A673 (cell line): ENCODE measurements at regions not wholly inside any gene's neighbourhood (a gene's known extent, or its start where the extent isn't known, plus 50 kb on each side); places are given as distances from the start of the nearest gene placed in this dataset.
"Not testable (repeated sequence)": the region's sequence is repeated elsewhere in the genome, so short reads cannot be mapped to it uniquely, and the experiment has no call there.

Experiments
- BruUV-seq: library from RNA; stranded (reverse); fragments of 400-500 nt; replicated peaks from 2 replicates; lab custom pipeline; 2021; lab: Mats Ljungman, UMichigan
- CTCF ChIA-PET: fragments of 300-600 bp; sonication (Branson Sonifier 250); formaldehyde crosslinking; loops from one replicate; lab custom pipeline; 2022; ENCODE audit warnings: antibody characterized with exemption; lab: Charles Lee
- POLR2A ChIA-PET: fragments of 300-600 bp; sonication (Branson Sonifier 250); formaldehyde crosslinking; loops from one replicate; lab custom pipeline; 2022; ENCODE audit warnings: antibody characterized with exemption; ENCODE audit not compliant: low non-redundant PET; lab: Charles Lee
- DNase-seq: peaks from one replicate; pipeline ENCODE4 v3.0.0-alpha.2; 2015; ENCODE audit warnings: low spot score
- H3K27ac ChIP-seq: fragments of 200-600 bp; sonication (generic); 2 replicates; pipeline ENCODE4 v1.5.1; 2016; ENCODE audit warnings: mixed run types, low read depth, mild to moderate bottlenecking, mixed read lengths, antibody characterized with exemption, low read length; ENCODE audit not compliant: poor library complexity, severe bottlenecking
- H3K27me3 ChIP-seq: fragments of 200-600 bp; sonication (generic); replicated peaks from 2 replicates; pipeline ENCODE4 v1.6.1; 2017; ENCODE audit warnings: mixed run types, low read depth, mild to moderate bottlenecking, mixed read lengths, antibody characterized with exemption, low read length; ENCODE audit not compliant: insufficient read depth, poor library complexity
- H3K36me3 ChIP-seq: fragments of 200-600 bp; sonication (generic); 2 replicates; pipeline ENCODE4 v1.6.1; 2016; ENCODE audit warnings: mixed run types, mild to moderate bottlenecking, mixed read lengths, antibody characterized with exemption, low read length; ENCODE audit not compliant: insufficient read depth, poor library complexity, severe bottlenecking
- H3K4me1 ChIP-seq: fragments of 200-600 bp; sonication (generic); 2 replicates; pipeline ENCODE4 v1.6.1; 2017; ENCODE audit warnings: mixed run types, mild to moderate bottlenecking, mixed read lengths, antibody characterized with exemption, low read length; ENCODE audit not compliant: insufficient read depth, poor library complexity, severe bottlenecking
- H3K4me3 ChIP-seq: fragments of 200-600 bp; sonication (generic); 2 replicates; pipeline ENCODE4 v1.5.1; 2016; ENCODE audit warnings: low read depth, mixed run types, mild to moderate bottlenecking, mixed read lengths, low read length; ENCODE audit not compliant: poor library complexity, severe bottlenecking
- H3K9me3 ChIP-seq: fragments of 200-600 bp; sonication (generic); 2 replicates; pipeline ENCODE4 v1.6.1; 2016; ENCODE audit warnings: mixed run types, low read depth, mild to moderate bottlenecking, mixed read lengths, antibody characterized with exemption, low read length; ENCODE audit not compliant: poor library complexity, severe bottlenecking
- EZH2 ChIP-seq: fragments of 200-600 bp; sonication (generic); IDR thresholded peaks from 2 replicates; pipeline ENCODE4 v1.6.1; 2017; ENCODE audit warnings: borderline replicate concordance, low read depth, mild to moderate bottlenecking, mixed read lengths, antibody characterized with exemption, low read length; ENCODE audit not compliant: poor library complexity, severe bottlenecking
- intact Hi-C: fragments of 100-400 bp; cut with micrococcal nuclease; formaldehyde crosslinking; loops from one replicate; pipeline ENCODE4 v1.10.0; 2022; ENCODE audit not compliant: unreplicated experiment
- TF ChIP-seq, protein P1 (sequence below): fragments of 300-800, 200-600 bp; sonication (generic); conservative IDR thresholded peaks from 2 replicates; pipeline ENCODE4 v1.5.1; 2017; ENCODE audit warnings: low read depth, mild to moderate bottlenecking, antibody characterized with exemption, low read length, moderate library complexity, mixed read lengths

DNA sequence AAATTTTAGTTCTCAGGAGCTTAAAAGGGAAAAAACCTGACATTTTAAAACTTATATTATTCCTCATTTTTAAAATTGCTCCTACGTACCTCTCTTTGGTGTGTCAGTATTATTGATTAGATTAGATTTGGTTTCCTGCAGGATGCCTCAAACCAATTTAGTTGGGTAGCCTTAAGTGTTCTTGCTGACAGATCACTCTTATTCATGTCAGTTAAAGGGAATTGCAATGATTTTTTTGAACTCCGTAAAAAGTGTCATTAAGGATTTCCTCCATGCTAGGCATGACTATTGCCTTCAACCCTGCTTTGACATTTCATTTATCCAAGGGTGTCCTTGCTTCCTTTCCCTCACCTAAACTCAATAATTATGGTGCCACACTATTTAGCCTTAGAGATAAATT is 149.0 kb upstream of the CDH7 start:
- Histone ChIP-seq H3K36me3 (no peaks in the 10 kb centered on the region), H3K4me1 (peaks cover 18% of the 10 kb centered on the region), H3K27me3 (no peaks in the 10 kb centered on the region), H3K9me3 (no peaks in the 10 kb centered on the region), H3K27ac (no peak overlapping the region), H3K4me3 (no peak overlapping the region)
- peak; percentile 10 for DNase-seq
- BruUV-seq = no TSS peak
- POLR2A ChIA-PET = no interaction called here
- CTCF ChIA-PET = no interaction called here
- intact Hi-C loops = no loop called here
- no peak for TF ChIP-seq EZH2
- TF ChIP-seq, protein P1, sequence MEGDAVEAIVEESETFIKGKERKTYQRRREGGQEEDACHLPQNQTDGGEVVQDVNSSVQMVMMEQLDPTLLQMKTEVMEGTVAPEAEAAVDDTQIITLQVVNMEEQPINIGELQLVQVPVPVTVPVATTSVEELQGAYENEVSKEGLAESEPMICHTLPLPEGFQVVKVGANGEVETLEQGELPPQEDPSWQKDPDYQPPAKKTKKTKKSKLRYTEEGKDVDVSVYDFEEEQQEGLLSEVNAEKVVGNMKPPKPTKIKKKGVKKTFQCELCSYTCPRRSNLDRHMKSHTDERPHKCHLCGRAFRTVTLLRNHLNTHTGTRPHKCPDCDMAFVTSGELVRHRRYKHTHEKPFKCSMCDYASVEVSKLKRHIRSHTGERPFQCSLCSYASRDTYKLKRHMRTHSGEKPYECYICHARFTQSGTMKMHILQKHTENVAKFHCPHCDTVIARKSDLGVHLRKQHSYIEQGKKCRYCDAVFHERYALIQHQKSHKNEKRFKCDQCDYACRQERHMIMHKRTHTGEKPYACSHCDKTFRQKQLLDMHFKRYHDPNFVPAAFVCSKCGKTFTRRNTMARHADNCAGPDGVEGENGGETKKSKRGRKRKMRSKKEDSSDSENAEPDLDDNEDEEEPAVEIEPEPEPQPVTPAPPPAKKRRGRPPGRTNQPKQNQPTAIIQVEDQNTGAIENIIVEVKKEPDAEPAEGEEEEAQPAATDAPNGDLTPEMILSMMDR = no peak

DNA sequence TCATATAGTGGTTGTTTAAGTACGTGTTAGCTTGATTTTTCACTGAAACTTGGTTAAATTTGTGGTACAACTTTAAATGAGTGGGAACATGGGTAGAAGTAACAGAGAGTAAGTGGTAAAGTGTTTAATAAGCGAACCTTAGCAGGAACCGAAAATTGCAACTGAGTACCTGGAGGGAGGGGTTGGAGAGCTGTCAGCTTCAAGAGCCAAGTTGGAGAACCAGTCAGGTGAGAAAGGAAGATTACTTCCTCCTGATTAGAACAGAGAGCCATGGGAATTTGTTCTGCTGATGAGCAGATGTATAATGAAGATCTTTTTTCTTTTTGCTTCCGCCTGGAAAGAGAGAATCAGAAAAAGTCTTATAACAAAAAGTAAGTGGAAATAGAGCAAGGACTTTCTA is 158.4 kb upstream of the CDH7 start:
- Histone ChIP-seq H3K27ac (no peak overlapping the region), H3K4me3 (no peak overlapping the region), H3K4me1 (no peaks in the 10 kb centered on the region), H3K9me3 (no peaks in the 10 kb centered on the region), H3K36me3 (no peaks in the 10 kb centered on the region), H3K27me3 (no peaks in the 10 kb centered on the region)
- POLR2A ChIA-PET = no interaction called here
- intact Hi-C loops = no loop called here
- no peak for DNase-seq
- BruUV-seq = no TSS peak
- CTCF ChIA-PET = no interaction called here
- TF ChIP-seq EZH2 = no peak
- TF ChIP-seq, protein P1 = no peak

DNA sequence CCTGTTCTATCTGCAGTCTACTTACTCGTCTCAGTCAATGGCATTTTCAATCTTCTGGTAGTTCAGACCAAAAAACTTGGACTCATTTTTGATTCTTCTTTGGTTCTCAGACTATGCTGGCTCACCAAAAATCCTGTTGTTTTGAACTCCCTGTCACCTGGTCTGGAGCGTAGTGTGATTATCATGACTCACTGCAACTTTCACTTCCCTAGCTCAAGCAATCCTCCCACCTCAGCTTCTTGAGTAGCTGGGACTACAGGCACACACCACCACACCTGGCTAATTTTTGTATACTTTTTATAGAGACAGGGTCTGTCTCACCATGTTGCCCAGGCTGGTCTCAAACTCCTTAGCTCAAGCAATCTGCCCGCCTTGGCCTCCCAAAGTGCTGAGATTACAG is 163.3 kb upstream of the CDH7 start:
- intact Hi-C loops = no loop called here
- Histone ChIP-seq H3K9me3 (no peaks in the 10 kb centered on the region), H3K27ac (no peak overlapping the region), H3K4me3 (no peak overlapping the region), H3K36me3 (no peaks in the 10 kb centered on the region), H3K27me3 (no peaks in the 10 kb centered on the region), H3K4me1 (no peaks in the 10 kb centered on the region)
- ChIA-PET POLR2A (no interaction called here), CTCF (no interaction called here)
- no TSS peak for BruUV-seq
- DNase-seq = no peak
- TF ChIP-seq, protein P1 = no peak
- no peak for TF ChIP-seq EZH2

DNA sequence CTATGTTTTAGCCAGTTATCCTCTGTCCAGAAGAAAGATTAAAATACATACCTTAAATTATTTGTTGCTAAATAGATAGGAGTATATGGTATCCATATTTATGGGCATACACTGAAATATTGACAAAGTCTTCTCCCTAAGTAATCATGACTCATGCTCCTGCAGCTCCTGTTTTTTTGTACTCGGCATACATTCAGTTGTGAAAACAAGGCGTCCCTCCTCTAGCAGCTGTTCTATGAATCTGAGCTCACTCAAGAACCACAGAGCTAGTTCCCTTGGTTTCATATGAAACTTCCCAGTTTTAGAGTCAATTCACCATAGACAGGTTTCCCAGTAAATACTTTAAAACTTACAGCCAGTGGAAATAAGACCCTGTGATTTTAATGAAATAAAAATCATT is 168.7 kb upstream of the CDH7 start:
- BruUV-seq, H3K4me3 ChIP-seq, intact Hi-C loops, H3K36me3 ChIP-seq, H3K4me1 ChIP-seq, H3K27ac ChIP-seq, H3K27me3 ChIP-seq, CTCF ChIA-PET, POLR2A ChIA-PET, DNase-seq, H3K9me3 ChIP-seq: not testable (repeated sequence)
